Prostate gland (tissue), 2 donors: ENCODE measurements at regions not wholly inside any gene's neighbourhood (a gene's known extent, or its start where the extent isn't known, plus 50 kb on each side); places are given as distances from the start of the nearest gene placed in this dataset.

Experiments
- CTCF ChIP-seq, 4 experiments: fragments of 200-600 bp in 2 of 4; fragments of 450-650 bp in 2 of 4; sonication (generic) in 2 of 4; IDR thresholded peaks; 1 replicate in 3 of 4; 2 replicates in 1 of 4; pipeline ENCODE4 v1.5.1; 2016 to 2019; ENCODE audit warnings: antibody characterized with exemption in 4 of 4, mild to moderate bottlenecking in 2 of 4, moderate library complexity in 2 of 4
- POLR2A ChIP-seq: fragments of 450-650 bp; IDR thresholded peaks from one replicate; pipeline ENCODE4 v1.6.1; 2016; ENCODE audit warnings: antibody characterized with exemption, mild to moderate bottlenecking

- TF ChIP-seq POLR2A (no peak), CTCF (IDR thresholded peaks at IDR 0.05) (no peak)
Measured at GRCh38 chr13:106355866-106356265, 179.6 kb downstream of the EFNB2 start.
